ENCODE measurements at regions not wholly inside any gene's neighbourhood (a gene's known extent, or its start where the extent isn't known, plus 50 kb on each side); places are given as distances from the start of the nearest gene placed in this dataset.
"Not testable (repeated sequence)": the region's sequence is repeated elsewhere in the genome, so short reads cannot be mapped to it uniquely, and the experiment has no call there.

DNA sequence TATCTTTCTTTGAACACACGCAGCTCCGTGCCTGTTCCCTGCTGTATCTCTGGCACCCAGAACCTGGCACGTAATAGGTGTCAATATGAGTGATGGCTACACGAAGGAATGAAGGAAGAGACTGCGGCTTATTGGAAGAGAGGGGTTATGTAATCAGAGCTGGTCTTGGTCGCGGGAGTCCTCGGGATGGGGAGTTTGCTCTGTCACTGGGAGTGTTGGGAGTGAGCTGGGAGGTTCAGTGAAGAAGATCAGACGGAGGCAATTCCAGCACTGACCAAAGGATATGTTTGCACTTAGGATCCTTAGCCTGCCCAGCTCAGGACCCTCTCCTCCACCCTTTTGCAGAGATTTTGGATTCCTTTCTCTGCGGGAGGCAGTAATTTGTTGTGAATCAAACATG, 709.1 kb downstream of the PTPRU start:
- DNase-seq, result no peak

DNA sequence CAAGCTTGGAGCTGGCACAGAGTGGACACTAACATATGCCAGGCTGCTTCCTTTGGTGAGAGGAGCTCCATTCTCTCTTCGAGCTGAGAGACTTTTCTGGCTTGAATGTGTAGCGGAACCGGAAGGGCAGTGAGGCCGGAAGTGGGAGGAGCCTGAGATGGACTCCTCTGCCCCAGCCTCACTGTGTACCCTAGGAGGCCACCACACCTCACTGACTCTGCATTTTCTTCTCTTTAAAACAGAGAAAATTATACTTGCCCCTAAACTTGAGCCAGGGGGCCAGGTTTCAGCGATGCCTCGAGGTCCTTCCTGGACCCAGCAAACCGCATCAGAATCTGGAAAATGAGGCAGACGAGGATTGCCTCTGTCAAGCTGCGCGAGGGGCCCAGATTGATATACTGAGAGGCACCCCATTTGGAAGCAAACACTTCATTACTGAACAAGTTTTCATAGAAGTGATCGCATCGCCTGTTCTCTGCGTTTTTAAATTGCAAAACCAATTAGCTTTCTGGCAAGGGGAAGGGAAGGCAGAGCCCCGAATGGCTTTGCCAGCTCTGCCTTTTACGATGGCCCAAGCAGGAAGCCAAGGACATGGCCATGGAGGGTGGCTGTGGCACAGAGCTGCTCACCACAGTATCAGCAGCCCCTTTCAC, 708.1 kb downstream of the PTPRU start:
- DNase-seq, result no peak

DNA sequence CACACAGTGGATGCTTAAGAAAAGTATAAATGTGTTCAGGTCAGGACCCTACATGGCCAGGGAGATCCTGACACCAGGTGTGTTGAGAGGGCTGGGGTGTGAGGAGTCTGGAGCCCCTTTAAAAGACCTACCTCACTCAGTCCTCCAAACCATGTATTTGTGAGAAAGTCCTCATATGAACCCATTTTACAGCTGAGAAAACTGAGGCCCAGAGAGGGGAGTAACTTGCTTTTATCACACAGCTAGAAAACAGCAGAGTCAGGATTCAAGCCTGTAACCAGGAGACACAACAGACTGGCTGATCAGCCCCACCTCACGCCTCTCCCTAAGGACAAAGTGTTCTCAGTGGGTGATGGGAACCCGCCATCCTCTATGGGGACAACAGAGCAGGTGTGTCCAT, 706.7 kb downstream of the PTPRU start:
- no peak for DNase-seq

DNA sequence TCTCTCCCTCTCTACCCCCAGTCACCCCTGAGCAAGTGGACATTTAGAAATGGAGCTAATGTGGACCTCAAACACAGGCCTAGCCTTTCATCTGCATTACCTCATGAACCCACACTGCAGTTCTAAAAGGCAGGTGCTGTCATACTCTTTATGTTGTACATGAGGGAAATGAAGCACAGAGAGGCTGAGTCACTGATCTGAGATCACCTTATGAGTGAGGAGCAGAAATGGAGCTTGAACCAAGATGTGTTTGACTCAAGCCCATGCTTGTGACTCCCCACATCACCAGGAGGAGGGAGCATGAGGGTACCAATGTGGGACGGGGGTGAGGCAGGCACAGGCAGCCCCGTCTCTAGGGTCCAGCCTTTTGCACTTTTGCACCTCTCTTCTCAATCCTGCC, 702.8 kb downstream of the PTPRU start:
- no peak for DNase-seq

DNA sequence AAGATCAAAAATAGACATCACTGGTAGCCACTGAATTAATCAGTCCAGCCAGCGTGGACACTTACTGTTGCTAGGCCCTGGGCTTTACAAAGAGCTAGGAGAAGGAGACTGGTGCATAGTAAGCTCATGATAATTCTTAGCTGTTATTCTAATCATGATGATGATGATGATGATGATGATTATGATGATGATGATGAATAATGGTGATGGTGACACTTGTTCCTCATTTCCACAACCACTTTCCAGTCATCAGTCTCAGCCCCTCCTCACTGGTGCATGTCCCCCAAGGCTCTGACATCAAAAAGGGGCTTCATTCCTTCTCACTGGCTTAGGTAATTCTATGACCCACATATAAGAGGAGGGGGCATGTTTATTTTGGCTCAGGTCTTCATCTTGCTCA, 701.0 kb downstream of the PTPRU start:
- no peak for DNase-seq

DNA sequence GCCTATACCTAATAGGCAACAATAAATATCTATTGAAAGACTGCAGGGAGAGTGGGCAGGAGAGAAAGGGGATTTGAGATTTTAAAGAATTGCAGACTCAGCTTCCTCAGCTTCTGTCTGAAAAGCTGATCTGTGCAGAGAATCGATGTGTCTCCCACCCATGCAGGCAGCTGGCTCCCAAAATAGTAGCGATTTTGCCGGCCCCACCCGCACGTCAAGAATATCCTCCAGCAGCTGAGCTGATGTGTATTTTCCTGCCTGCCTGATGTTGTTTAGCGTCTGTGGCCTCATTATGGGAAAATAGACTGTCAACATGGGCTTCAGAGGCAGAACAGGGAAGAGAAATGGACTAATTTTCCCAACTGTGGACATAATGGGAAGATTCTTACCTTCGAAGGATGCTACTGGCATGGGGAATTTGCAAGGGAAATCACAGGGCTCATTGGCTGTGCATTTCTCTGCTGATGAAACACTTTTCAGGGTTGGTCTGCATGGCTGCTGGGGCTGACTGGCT, 699.8 kb downstream of the PTPRU start:
- no peak for DNase-seq

DNA sequence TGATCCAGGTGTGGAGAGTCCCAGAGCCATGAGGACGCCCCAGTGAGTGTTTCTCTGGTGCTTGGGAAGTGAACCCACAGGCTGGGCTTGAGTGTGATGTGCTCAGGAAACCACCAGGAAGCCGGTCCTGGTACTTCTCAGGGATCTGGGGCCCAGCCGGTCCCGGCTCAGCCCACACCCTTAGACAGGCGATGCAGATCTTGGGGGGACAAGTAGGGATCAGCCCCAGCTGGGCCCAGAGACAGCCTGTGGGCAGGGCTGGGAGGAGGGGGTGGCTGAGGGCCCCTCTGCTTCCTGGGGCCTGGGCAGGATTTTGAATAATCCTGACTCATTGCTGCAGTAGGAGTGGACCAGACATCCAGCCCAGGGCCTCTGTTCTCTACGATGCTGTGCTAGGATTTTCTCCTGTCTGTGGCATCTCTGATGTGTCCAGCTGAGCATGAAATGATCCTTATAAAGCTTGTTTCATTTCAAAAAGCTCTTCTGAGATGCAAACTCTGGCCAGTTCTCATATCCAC, 698.0 kb downstream of the PTPRU start:
- DNase-seq, result no peak

DNA sequence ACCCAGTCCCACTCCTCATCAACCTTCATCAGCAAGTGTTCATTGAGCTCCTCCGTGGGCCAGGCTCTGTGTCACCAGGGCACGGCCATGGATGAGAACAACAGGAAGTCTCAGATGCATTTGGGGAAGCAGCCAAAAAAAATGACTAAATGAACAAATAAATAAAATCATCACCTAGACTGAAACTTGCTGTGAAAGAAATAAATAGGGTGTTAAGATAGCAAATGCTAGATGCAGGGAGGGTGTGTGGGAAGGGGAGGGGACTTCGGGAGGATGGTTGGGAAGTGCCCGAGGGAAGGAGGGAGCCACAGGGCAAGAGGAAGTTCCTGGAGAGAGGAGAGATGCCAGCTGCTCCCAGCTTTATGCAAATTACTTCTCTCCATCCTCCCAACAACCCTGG, 696.7 kb downstream of the PTPRU start:
- DNase-seq, result peak; percentile 28

DNA sequence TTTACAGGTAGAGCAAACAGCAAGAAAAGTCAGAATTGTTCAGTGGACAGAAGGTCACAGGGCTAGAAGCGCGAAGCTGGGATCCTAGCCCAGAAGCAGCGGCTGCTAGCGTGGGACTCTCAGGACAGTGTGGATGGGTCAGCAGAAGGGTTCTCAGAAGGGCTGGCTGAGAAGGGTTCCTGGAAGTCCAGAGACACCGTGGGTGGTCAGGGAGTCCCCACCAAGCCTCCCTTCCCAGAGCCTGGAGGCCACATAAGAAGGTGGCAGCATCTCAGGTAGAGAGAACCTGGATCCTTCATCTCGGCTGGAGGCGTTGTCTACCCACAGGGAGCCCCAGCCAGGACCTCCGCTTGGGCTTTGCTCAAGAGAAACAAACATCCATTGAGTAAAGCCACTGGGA, 696.3 kb downstream of the PTPRU start:
- no peak for DNase-seq

DNA sequence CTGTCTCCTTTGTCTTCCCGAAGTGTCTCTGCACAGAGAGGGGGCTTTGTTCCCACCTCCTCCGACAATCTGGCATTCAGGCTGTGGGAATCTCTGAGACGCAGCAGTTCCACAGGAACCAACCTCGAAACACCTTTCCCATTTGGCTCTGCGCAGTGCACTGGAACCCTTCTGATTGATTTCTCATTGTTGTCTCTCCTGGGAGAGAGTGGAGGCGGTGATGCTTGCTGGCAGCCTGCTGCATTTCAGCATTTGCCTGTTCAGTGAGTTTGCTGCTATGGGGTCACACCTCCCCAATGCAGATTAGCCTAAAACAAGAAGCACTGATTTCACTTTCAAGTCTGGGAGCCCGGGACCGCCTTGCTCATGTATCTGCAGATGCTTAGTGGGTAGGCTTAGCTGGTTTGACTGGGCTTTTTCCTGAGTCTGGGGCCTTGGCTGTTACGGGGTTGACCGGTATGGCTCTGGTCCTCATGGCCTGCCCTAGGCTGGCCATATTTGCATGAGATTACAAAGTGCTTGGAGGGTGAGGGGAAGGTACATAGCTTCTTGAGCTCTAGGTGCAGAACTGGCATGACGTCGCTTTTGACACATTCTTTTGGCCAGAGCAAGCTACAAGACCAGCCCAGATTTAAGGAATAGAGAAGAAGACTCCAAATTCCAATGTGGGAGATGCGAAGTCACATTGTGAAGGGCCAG, 695.3 kb downstream of the PTPRU start:
- no peak for DNase-seq

DNA sequence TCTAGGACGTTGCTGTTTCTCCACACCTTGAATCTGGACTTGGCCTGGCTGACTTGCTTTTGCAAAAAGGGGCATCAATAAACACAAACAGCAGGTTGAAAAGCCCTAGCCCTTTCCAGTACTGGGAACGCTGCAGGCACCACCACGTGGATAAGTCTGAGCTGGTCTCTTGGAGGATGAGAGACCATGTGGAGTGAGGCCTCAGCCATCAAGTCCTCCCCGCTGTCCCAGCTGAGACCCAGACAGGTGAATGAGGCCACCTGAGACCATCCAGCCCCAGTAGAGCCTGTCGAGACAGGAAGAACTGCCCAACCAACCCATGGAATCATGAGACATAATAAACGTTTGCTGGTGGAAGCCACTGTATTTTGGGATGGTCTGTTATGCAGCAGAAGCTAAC, 688.7 kb downstream of the PTPRU start:
- DNase-seq, result no peak

DNA sequence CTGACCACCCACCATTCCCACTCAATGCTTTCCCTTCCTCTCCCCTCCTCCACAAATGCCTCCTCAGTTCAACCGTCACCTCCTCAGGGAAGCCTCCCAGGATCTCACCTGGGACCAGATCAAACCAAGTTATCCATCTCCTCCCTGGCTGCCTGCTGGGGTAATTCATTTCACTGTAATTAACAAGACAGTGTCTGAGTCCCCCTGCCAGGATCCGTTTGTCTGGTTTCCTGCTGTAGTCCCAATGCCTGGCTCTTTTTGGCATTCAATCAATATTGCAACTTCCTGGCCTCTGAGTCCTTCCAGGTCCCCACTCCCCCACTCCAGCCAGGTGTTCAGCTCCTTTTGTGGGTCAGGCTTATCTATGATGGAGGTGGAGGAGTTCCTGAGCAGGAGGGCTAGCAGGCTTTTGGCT, 687.7 kb downstream of the PTPRU start:
- no peak for DNase-seq

DNA sequence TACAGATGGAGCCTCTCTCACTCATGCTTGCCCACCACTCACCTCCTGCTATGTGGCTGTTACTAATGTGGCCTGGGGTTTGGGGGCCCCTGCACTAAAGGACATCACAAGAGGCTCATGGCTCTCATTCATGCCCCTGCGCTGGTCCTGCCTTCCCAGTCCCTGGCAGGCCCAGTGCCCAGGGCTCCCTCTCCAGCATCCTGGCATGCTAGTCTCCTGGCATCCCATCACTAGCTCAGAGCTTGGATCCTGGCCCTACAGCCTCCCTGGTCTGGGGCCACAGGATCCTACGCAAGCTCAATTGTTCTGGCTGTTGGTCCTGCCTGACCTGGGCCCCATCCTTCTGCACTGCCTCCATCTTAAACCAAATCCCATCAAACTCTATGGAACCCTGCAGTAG, 685.4 kb downstream of the PTPRU start:
- DNase-seq, result no peak

DNA sequence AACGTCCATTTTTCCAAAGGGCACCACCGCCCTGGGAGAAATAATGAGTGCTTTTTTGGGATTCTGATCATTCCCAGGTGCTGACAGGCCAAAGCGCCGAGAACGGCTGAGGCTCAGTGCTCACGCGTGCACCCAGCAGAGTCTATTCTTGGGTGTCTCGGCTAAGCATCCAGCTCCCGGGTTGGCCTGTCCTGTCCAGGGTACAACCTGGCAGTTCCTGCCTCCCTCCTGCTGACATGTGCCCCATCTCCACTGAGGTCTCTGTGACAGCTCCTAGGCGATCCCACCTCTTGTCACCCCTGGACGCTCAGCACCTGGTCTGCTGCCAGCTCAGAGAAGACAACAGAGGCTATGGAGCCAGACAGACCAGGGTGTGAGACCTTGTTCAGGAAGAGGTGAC, 684.5 kb downstream of the PTPRU start:
- DNase-seq, result no peak

DNA sequence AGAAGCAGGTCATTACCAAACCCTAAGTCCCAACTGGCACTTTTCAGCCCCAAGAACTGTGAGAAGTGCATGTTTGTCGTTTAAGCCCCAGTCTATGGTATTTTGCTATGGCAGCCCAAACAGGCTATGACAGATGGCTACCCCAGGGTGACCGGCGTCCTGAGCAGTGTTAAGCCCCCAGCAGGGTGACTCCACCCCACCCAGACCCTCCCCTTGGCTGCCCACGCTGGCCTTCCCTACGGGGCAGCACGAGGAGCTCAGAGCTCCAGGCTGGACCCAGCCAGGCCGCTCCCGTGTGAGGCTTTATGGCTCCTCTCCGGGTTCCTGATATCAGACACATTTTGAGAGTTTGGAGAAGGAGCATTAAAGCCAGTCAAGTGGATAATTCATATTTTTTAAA, 684.0 kb downstream of the PTPRU start:
- DNase-seq, result no peak

DNA sequence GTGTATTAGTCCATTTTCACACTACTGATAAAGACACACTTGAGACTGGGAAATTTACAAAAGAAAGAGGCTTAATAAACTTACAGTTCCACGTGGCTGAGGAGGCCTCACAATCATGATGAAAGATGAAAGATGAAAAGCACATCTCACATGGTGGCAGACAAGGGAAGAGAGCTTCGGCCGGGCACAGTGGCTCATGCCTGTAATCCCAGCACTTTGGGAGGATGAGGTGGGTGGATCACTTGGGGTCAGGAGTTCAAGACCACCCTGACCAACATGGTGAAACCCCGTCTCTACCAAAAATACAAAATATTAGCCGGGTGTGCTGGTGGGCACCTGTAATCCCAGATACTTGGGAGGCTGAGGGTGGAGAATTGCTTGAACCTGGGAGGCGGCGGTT, 682.7 kb downstream of the PTPRU start:
- DNase-seq, result not testable (repeated sequence)

DNA sequence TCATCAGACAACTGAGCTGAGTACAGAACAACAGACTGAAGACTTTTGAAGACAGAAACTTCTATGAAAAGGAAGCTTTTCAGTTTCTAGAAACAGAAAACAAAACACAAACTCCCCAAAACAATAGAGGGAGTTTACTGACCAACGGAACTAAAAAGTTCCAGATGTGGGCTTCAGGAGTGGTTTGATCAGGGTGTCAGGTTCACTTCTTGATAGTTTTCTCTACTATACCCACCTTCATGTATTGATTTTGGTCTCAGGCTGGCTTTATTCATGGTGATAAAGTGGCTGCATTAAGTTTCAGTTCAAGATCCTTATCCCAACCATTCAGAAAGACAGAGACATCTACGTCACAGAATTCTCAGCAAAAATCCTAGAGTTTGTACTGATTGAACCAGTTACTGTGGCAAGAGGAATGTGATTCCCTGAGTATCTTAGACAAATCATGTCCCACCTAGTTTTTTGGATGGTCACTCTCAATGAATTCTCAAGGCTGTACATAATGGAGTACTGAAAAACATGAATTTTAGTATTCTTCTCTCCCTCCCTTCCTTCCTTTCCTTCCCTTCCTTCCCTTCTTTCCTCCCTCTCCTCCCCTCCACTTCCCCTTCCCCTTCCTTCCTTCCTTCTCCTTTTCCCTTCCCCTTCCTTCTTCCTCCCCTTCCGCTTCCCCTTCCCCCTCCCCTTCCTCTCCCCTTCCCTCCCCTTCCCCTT, 680.5 kb downstream of the PTPRU start:
- no peak for DNase-seq

DNA sequence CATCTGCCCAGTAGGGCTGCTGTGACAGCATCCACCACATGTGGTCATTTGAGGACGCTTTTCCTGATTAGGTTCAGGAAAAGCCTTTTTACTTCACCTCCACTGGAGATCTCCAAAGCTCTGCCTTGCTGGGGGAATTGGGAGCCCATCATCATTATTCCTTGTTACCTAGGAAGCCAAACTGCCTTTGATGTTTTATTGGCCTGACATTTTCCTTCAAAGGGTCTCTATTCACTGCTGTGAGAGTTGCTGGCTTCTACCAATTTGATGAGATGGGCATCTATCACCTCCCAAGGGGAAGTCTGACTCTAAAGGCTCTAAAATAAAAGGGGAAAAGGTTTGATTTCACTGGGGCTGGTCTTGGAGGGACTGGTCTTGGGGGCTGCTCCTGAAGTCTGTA, 678.6 kb downstream of the PTPRU start:
- no peak for DNase-seq

DNA sequence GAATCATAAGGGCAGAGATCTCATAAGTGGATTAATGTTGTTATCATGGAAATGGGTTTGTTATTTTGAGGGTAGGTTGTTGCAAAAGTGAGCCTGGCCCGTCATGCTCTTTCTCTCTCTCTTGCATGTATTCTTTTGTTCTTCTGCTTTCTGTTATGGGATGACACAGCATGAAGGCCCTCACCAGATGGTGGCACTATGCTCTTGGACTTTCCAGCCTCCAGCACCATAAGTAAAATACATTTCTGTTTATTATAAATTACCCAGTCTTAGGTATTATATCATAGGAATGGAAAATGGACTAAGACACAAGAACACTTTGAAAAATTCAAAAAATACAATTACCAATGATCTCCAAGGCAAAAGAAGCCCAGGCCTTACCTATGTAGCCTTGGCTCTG, 676.1 kb downstream of the PTPRU start:
- no peak for DNase-seq

DNA sequence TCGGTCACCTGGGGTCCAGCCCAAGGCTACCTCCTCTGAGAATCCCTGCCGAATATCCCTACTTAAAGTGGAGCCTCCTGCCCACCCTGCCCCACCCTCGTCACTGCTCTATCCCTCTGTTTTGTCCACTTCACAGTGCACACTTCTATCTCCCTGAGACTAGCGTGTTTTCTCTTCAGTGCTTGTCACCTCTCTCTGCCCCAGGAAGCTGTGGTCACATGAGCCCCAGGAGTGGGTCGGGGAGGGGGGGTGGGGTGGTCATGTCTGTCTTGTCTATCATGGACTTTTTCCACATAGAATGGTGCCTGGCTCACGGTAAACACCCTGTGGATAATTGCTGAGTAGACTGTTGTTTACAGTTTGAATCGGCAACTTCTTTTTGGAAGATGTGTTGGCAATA, 673.6 kb downstream of the PTPRU start:
- DNase-seq, result no peak

DNA sequence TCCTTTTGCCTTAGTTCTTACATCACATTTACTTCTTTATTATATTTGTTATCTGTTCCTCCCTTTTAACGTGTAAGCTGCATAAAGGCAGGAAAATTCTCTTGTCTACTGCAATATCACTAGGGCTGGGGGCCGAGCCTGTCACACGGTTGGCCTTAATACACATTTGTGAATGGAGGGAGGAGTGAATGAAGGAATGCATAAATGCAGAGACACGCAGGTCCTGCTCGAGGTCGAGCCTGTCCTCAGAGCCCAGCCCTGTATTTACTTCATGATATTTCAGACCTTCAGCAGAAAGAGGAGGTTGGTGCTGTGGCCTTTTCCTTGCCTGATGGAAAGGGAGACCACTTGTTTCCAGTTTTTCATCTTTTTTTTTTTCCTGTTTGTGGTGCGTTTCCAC, 671.3 kb downstream of the PTPRU start:
- DNase-seq, result no peak

DNA sequence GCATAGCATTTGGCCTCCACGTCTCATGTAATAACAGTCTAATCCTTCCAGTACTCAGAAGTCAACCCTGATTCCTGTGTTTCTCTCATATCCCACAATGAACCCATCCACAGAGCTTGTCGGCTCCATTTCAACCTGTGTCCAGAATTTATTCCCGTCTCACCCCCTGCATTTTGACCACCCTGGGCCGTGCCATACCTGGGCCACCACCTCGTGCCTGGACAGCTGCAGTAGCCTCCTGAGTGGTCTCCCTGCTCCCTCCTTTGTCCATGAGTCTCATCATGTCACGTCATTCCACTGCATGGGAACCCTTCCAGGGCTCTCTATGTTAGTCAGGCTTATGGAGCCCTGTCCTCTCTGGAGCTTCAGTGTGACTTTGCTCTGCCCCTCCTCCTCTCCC, 670.6 kb downstream of the PTPRU start:
- no peak for DNase-seq

DNA sequence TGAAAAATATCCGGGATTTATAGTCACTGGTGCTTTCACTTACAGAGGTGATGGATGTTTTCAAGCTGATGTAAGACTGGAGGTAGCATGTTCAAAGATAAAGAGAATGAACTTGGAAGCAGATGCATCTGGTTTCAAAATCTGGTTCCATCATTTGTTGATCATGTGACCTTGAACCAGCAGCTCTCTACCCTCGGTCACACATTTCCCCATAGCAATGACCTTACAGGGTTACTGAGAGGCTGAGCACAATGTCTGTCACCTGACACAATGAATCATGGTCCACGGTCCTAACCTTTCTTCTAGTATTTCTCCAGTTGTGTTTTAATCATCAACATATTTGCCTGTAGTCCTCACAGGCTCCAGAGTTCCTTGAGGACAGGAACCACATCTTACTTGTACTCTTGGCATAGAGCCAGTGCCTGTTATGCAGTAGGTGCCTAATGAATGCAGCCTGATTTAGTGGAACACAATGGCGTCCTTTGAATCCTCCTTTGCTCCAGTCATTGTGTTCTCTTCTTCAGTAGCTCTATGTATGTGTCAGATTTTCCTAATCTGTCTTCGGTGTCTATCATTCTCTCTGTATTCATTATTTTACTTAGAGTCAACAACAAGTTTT, 667.3 kb downstream of the PTPRU start:
- no peak for DNase-seq

Measured in NCI-H1092 (cell line).